H4 (cell line): ENCODE measurements at regions not wholly inside any gene's neighbourhood (a gene's known extent, or its start where the extent isn't known, plus 50 kb on each side); places are given as distances from the start of the nearest gene placed in this dataset.

Experiments used
- DNase-seq: peaks from one replicate; pipeline ENCODE4 v3.0.0-alpha.2; 2015; ENCODE audit warnings: low spot score

- DNase-seq, result no peak
Measured at GRCh38 chr11:103623933-103624332, 412.5 kb upstream of the DDI1 start.

- peak; percentile 89 for DNase-seq
Measured at GRCh38 chr11:103624708-103625623, 411.5 kb upstream of the DDI1 start.

- no peak for DNase-seq
Measured at GRCh38 chr11:103625624-103625965, 410.8 kb upstream of the DDI1 start.

- no peak for DNase-seq
Measured at GRCh38 chr11:103628121-103628520, 408.3 kb upstream of the DDI1 start.

GRCh38 chr11:103631841-103632240, 404.6 kb upstream of the DDI1 start:
- DNase-seq, result no peak

- DNase-seq, result no peak
Measured at GRCh38 chr11:103633068-103633788, 403.2 kb upstream of the DDI1 start.

- no peak for DNase-seq
Measured at GRCh38 chr11:103633819-103634590, 402.4 kb upstream of the DDI1 start.

GRCh38 chr11:103636232-103636631, 400.2 kb upstream of the DDI1 start:
- no peak for DNase-seq

- no peak for DNase-seq
Measured at GRCh38 chr11:103637295-103637694, 399.1 kb upstream of the DDI1 start.

- DNase-seq, result no peak
Measured at GRCh38 chr11:103637831-103638230, 398.6 kb upstream of the DDI1 start.

GRCh38 chr11:103644676-103645075, 391.8 kb upstream of the DDI1 start:
- no peak for DNase-seq

- DNase-seq, result no peak
Measured at GRCh38 chr11:103648054-103648453, 388.4 kb upstream of the DDI1 start.

GRCh38 chr11:103648670-103649400, 387.6 kb upstream of the DDI1 start:
- DNase-seq, result no peak

- no peak for DNase-seq
Measured at GRCh38 chr11:103649401-103649895, 387.0 kb upstream of the DDI1 start.

GRCh38 chr11:103650330-103650729, 386.1 kb upstream of the DDI1 start:
- DNase-seq, result no peak

GRCh38 chr11:103651341-103651998, 385.0 kb upstream of the DDI1 start:
- DNase-seq, result peak; percentile 14

GRCh38 chr11:103652013-103652412, 384.4 kb upstream of the DDI1 start:
- peak; percentile 27 for DNase-seq

- DNase-seq, result no peak
Measured at GRCh38 chr11:103656382-103656781, 380.1 kb upstream of the DDI1 start.

- DNase-seq, result peak; percentile 23
Measured at GRCh38 chr11:103659206-103659618, 377.2 kb upstream of the DDI1 start.

- no peak for DNase-seq
Measured at GRCh38 chr11:103659743-103660142, 376.7 kb upstream of the DDI1 start.

GRCh38 chr11:103661185-103661584, 375.3 kb upstream of the DDI1 start:
- DNase-seq, result no peak
